Gastrocnemius medialis (tissue), 4 donors: ENCODE measurements at regions not wholly inside any gene's neighbourhood (a gene's known extent, or its start where the extent isn't known, plus 50 kb on each side); places are given as distances from the start of the nearest gene placed in this dataset.

Source experiments
- CTCF ChIP-seq, 5 experiments: fragments of 450-650 bp in 3 of 5; fragments of 200-600 bp in 2 of 5; sonication (generic) in 2 of 5; IDR thresholded peaks in 4 of 5; conservative IDR thresholded peaks in 1 of 5; 1 replicate in 4 of 5; 2 replicates in 1 of 5; pipeline ENCODE4 v1.5.1; 2016 to 2019; ENCODE audit warnings: antibody characterized with exemption in 5 of 5, mild to moderate bottlenecking in 3 of 5, moderate library complexity in 3 of 5
- POLR2A ChIP-seq, 2 donors: fragments of 450-650 bp; IDR thresholded peaks; one replicate each; pipeline ENCODE4 v1.6.1; 2017; ENCODE audit warnings: antibody characterized with exemption in 2 of 2, mild to moderate bottlenecking in 2 of 2, moderate library complexity in 2 of 2

GRCh38 chr4:75158451-75158850, 225.5 kb downstream of the PARM1 start:
- no peak for TF ChIP-seq CTCF (IDR thresholded peaks at IDR 0.05 in 4 of 5, conservative IDR thresholded peaks at IDR 0.05 in 1 of 5)
- TF ChIP-seq POLR2A (IDR thresholded peaks at IDR 0.05): no peak
